ENCODE measurements at regions not wholly inside any gene's neighbourhood (a gene's known extent, or its start where the extent isn't known, plus 50 kb on each side); places are given as distances from the start of the nearest gene placed in this dataset.

DNA sequence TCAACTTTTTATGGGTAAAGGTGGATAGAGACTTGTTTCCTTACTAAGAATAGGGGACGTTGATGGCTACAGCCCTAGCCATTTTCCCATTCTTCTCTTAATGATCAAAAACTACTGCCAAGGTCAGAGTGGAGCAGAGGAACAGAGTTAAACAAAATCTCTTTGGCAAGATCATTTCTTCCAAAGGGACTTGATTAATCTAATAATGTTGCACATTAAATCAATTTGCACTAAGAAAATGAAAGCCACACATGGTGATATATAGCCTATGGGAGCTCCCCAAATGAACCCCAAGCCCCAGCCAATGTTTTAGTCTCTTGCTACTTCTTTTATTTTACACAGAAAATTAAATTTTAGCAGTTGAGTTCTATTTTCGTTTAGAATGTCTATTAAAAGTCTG, 954.5 kb upstream of the SOX9 start:
- Histone ChIP-seq H3K56ac (ENCODE audit: extremely low read depth, insufficient read depth, low read length) (no peak overlapping the region; the same call in 1 of the 2 replicates), H4K91ac (ENCODE audit: insufficient read depth, low read depth, low read length) (no peak overlapping the region), H3K79me1 (ENCODE audit: low read depth in 1 of 2, low read length in 2 of 2) (no peaks in the 10 kb centered on the region), H2BK120ac (ENCODE audit: low read depth, low read length) (no peak overlapping the region), H3K36me3 (ENCODE audit: control insufficient read depth, insufficient read depth, low read length) (no peaks in the 10 kb centered on the region), H3K18ac (ENCODE audit: low read depth, low read length) (no peak overlapping the region), H4K5ac (ENCODE audit: low read depth, low read length) (no peak overlapping the region), H3K4ac (ENCODE audit: low read depth, low read length) (no peak overlapping the region), H3K9ac (ENCODE audit: low read depth, low read length) (no peak overlapping the region), H4K20me1 (ENCODE audit: insufficient read depth, low read length) (no peaks in the 10 kb centered on the region), H3K9me1 (ENCODE audit: insufficient read depth, low read length) (no peaks in the 10 kb centered on the region), H3K4me3 (ENCODE audit: insufficient read depth, low read depth, low read length) (no peak overlapping the region), H2BK20ac (ENCODE audit: low read depth, low read length) (no peak overlapping the region), H2AFZ (replicated peaks; ENCODE audit: low read length, poor library complexity) (no peak overlapping the region), H3K4me1 (ENCODE audit: control insufficient read depth, insufficient read depth, low read length) (no peaks in the 10 kb centered on the region), H2BK15ac (ENCODE audit: low read depth, low read length) (no peak overlapping the region), H2AK5ac (ENCODE audit: low read depth, low read length) (no peak overlapping the region), H3K27me3 (ENCODE audit: control insufficient read depth, insufficient read depth, low read length) (no peaks in the 10 kb centered on the region), H3K23ac (ENCODE audit: low read depth, low read length) (no peak overlapping the region), H2BK5ac (ENCODE audit: low read depth, low read length, poor library complexity, severe bottlenecking) (no peak overlapping the region), H3K9me3 (ENCODE audit: control insufficient read depth, insufficient read depth, low read length) (no peaks in the 10 kb centered on the region), H3K27ac (ENCODE audit: insufficient read depth, low read length) (no peak overlapping the region), H4K8ac (ENCODE audit: low read depth in 2 of 2, low read length in 2 of 2) (no peak overlapping the region), H3K14ac (replicated peaks; ENCODE audit: low read depth, low read length) (no peak overlapping the region), H2AK9ac (replicated peaks; ENCODE audit: low read depth, low read length, poor library complexity) (no peak overlapping the region), H3K4me2 (ENCODE audit: low read depth, low read length) (no peak overlapping the region)
- CTCF ChIA-PET, result interaction anchor here (1.0 to 1.6 kb wide), 2 partner anchors 8 to 24 kb away, joined by 3 to 4 read pairs; no protein-coding TSS in a partner anchor
- no CpG with 5 or more reads among the region's 2 CpGs for WGBS, 2 experiments (ENCODE audit: extremely low coverage in 2 of 2, insufficient read length in 1 of 2)
- in situ Hi-C loops (cut with MboI; ENCODE audit: low sequenced_read_pairs), result no loop called here
- no TSS peak for BruUV-seq (replicated peaks)
- ATAC-seq (ENCODE audit: low read depth), result no peak
- no peak for DNase-seq
- TF ChIP-seq RFX5 (IDR thresholded peaks at IDR 0.05; ENCODE audit: low read depth, low read length), result no peak
- TF ChIP-seq POLR2A (IDR thresholded peaks at IDR 0.05; ENCODE audit: low read depth, low read length), result no peak
- TF ChIP-seq, protein P1, sequence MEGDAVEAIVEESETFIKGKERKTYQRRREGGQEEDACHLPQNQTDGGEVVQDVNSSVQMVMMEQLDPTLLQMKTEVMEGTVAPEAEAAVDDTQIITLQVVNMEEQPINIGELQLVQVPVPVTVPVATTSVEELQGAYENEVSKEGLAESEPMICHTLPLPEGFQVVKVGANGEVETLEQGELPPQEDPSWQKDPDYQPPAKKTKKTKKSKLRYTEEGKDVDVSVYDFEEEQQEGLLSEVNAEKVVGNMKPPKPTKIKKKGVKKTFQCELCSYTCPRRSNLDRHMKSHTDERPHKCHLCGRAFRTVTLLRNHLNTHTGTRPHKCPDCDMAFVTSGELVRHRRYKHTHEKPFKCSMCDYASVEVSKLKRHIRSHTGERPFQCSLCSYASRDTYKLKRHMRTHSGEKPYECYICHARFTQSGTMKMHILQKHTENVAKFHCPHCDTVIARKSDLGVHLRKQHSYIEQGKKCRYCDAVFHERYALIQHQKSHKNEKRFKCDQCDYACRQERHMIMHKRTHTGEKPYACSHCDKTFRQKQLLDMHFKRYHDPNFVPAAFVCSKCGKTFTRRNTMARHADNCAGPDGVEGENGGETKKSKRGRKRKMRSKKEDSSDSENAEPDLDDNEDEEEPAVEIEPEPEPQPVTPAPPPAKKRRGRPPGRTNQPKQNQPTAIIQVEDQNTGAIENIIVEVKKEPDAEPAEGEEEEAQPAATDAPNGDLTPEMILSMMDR (conservative IDR thresholded peaks at IDR 0.05; ENCODE audit: low read depth, low read length), result no peak
- TF ChIP-seq MXI1 (IDR thresholded peaks at IDR 0.05; ENCODE audit: borderline replicate concordance, low read depth, low read length), result no peak
- TF ChIP-seq BHLHE40 (IDR thresholded peaks at IDR 0.05; ENCODE audit: low read depth, low read length), result no peak
- no peak for TF ChIP-seq CEBPB (IDR thresholded peaks at IDR 0.05; ENCODE audit: low read depth, low read length)
- TF ChIP-seq, protein P2, sequence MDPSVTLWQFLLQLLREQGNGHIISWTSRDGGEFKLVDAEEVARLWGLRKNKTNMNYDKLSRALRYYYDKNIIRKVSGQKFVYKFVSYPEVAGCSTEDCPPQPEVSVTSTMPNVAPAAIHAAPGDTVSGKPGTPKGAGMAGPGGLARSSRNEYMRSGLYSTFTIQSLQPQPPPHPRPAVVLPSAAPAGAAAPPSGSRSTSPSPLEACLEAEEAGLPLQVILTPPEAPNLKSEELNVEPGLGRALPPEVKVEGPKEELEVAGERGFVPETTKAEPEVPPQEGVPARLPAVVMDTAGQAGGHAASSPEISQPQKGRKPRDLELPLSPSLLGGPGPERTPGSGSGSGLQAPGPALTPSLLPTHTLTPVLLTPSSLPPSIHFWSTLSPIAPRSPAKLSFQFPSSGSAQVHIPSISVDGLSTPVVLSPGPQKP (IDR thresholded peaks at IDR 0.05; ENCODE audit: borderline replicate concordance, low read depth, low read length), result no peak
- TF ChIP-seq MAFK (IDR thresholded peaks at IDR 0.05; ENCODE audit: low read depth, low read length), result no peak
- TF ChIP-seq, protein P3, sequence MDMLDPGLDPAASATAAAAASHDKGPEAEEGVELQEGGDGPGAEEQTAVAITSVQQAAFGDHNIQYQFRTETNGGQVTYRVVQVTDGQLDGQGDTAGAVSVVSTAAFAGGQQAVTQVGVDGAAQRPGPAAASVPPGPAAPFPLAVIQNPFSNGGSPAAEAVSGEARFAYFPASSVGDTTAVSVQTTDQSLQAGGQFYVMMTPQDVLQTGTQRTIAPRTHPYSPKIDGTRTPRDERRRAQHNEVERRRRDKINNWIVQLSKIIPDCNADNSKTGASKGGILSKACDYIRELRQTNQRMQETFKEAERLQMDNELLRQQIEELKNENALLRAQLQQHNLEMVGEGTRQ (IDR thresholded peaks at IDR 0.05; ENCODE audit: low read depth, low read length), result no peak
- TF ChIP-seq FOS (IDR thresholded peaks at IDR 0.05; ENCODE audit: low read depth, low read length), result no peak
- no peak for TF ChIP-seq CHD1 (IDR thresholded peaks at IDR 0.05; ENCODE audit: low read depth, low read length)
- no peak for TF ChIP-seq MAZ (IDR thresholded peaks at IDR 0.05; ENCODE audit: borderline replicate concordance, low read depth, low read length)
- intact Hi-C loops (cut with micrococcal nuclease), result no loop called here
- dilution Hi-C loops (cut with HindIII; ENCODE audit: low sequenced_read_pairs, unreplicated experiment), result no loop called here
- POLR2A ChIA-PET (ENCODE audit: unreplicated experiment), result no interaction called here

Data from IMR-90 (cell line).